ENCODE measurements at regions not wholly inside any gene's neighbourhood (a gene's known extent, or its start where the extent isn't known, plus 50 kb on each side); places are given as distances from the start of the nearest gene placed in this dataset.

GRCh38 chr2:107393516-107393915 is 433.2 kb upstream of the RGPD4 start:
- Histone ChIP-seq H3K4me1 (no peaks in the 10 kb centered on the region), H3K4me3 (ENCODE audit: low read depth, low read length) (no peak overlapping the region), H3K27me3 (replicated peaks; ENCODE audit: control insufficient read depth, insufficient read depth, low read length) (no peaks in the 10 kb centered on the region), H3K36me3 (ENCODE audit: control insufficient read depth, insufficient read depth, low read length) (no peaks in the 10 kb centered on the region), H3K9me3 (0 out of 2 replicates have a peak, but pooled peaks cover under 1% of the 10 kb centered on the region)
- no peaks in the 10 kb centered on the region for H3K9me3 Mint-ChIP-seq (ENCODE audit: unreplicated experiment)
- no peak overlapping the region for H3K27ac Mint-ChIP-seq (ENCODE audit: unreplicated experiment)
- no peak for DNase-seq
- TF ChIP-seq CTCF (IDR thresholded peaks at IDR 0.05; ENCODE audit: insufficient read depth in 1 of 2, low read depth in 1 of 2, low read length in 1 of 2, severe bottlenecking in 1 of 2, unreplicated experiment in 1 of 2): no peak
- H3K4me3 Mint-ChIP-seq (ENCODE audit: unreplicated experiment): no peak overlapping the region
- ChIA-PET POLR2A (no interaction called here), CTCF (no interaction called here)
- H3K36me3 Mint-ChIP-seq (ENCODE audit: insufficient read depth, unreplicated experiment): no peaks in the 10 kb centered on the region
- intact Hi-C loops (cut with micrococcal nuclease; ENCODE audit: unreplicated experiment): no loop called here
- no peaks in the 10 kb centered on the region for H3K4me1 Mint-ChIP-seq (ENCODE audit: low read depth, unreplicated experiment)
- BruUV-seq (replicated peaks): no TSS peak
- no peaks in the 10 kb centered on the region for H3K27me3 Mint-ChIP-seq (ENCODE audit: insufficient read depth, unreplicated experiment)

GRCh38 chr2:107398683-107399082 is 428.0 kb upstream of the RGPD4 start:
- DNase-seq: no peak
- intact Hi-C loops (cut with micrococcal nuclease; ENCODE audit: unreplicated experiment): no loop called here
- Histone ChIP-seq H3K4me3 (ENCODE audit: low read depth, low read length) (no peak overlapping the region), H3K9me3 (0 out of 2 replicates have a peak, but pooled peaks cover 3% of the 10 kb centered on the region), H3K4me1 (no peaks in the 10 kb centered on the region), H3K36me3 (ENCODE audit: control insufficient read depth, insufficient read depth, low read length) (no peaks in the 10 kb centered on the region), H3K27me3 (replicated peaks; ENCODE audit: control insufficient read depth, insufficient read depth, low read length) (no peaks in the 10 kb centered on the region)
- Mint-ChIP-seq H3K27me3 (ENCODE audit: insufficient read depth, unreplicated experiment) (no peaks in the 10 kb centered on the region), H3K9me3 (ENCODE audit: unreplicated experiment) (no peaks in the 10 kb centered on the region), H3K36me3 (ENCODE audit: insufficient read depth, unreplicated experiment) (no peaks in the 10 kb centered on the region), H3K4me3 (ENCODE audit: unreplicated experiment) (no peak overlapping the region), H3K27ac (ENCODE audit: unreplicated experiment) (no peak overlapping the region), H3K4me1 (ENCODE audit: low read depth, unreplicated experiment) (no peaks in the 10 kb centered on the region)
- ChIA-PET CTCF (no interaction called here), POLR2A (no interaction called here)
- TF ChIP-seq CTCF (IDR thresholded peaks at IDR 0.05; ENCODE audit: insufficient read depth in 1 of 2, low read depth in 1 of 2, low read length in 1 of 2, severe bottlenecking in 1 of 2, unreplicated experiment in 1 of 2): no peak
- no TSS peak for BruUV-seq (replicated peaks)

GRCh38 chr2:107402330-107402729 is 424.4 kb upstream of the RGPD4 start:
- POLR2A ChIA-PET: no interaction called here
- H3K9me3 Mint-ChIP-seq (ENCODE audit: unreplicated experiment): no peaks in the 10 kb centered on the region
- no peak overlapping the region for H3K27ac Mint-ChIP-seq (ENCODE audit: unreplicated experiment)
- BruUV-seq (replicated peaks): no TSS peak
- Histone ChIP-seq H3K4me3 (ENCODE audit: low read depth, low read length) (no peak overlapping the region), H3K36me3 (ENCODE audit: control insufficient read depth, insufficient read depth, low read length) (no peaks in the 10 kb centered on the region), H3K4me1 (no peaks in the 10 kb centered on the region), H3K27me3 (replicated peaks; ENCODE audit: control insufficient read depth, insufficient read depth, low read length) (no peaks in the 10 kb centered on the region), H3K9me3 (0 out of 2 replicates have a peak, but pooled peaks cover 3% of the 10 kb centered on the region)
- no peaks in the 10 kb centered on the region for H3K27me3 Mint-ChIP-seq (ENCODE audit: insufficient read depth, unreplicated experiment)
- H3K36me3 Mint-ChIP-seq (ENCODE audit: insufficient read depth, unreplicated experiment): no peaks in the 10 kb centered on the region
- DNase-seq: no peak
- no peak for TF ChIP-seq CTCF (IDR thresholded peaks at IDR 0.05; ENCODE audit: insufficient read depth in 1 of 2, low read depth in 1 of 2, low read length in 1 of 2, severe bottlenecking in 1 of 2, unreplicated experiment in 1 of 2)
- no peak overlapping the region for H3K4me3 Mint-ChIP-seq (ENCODE audit: unreplicated experiment)
- intact Hi-C loops (cut with micrococcal nuclease; ENCODE audit: unreplicated experiment): no loop called here
- H3K4me1 Mint-ChIP-seq (ENCODE audit: low read depth, unreplicated experiment): no peaks in the 10 kb centered on the region
- CTCF ChIA-PET: no interaction called here
